NCI-H82 (cell line): ENCODE measurements at regions not wholly inside any gene's neighbourhood (a gene's known extent, or its start where the extent isn't known, plus 50 kb on each side); places are given as distances from the start of the nearest gene placed in this dataset.

Experiments
- DNase-seq: peaks from one replicate; lab custom pipeline; 2025; lab: John Stamatoyannopoulos, UW

- DNase-seq = no peak
These were observed 56.5 kb upstream of the TRPM3 start for GRCh38 chr9:71177901-71178300.

- DNase-seq = no peak
These were observed 50.1 kb upstream of the TRPM3 start for GRCh38 chr9:71171517-71171916.
